Activated naive CD8-positive, alpha-beta T cell treated with anti-CD3 and anti-CD28 coated beads for 36 hours (primary cell): ENCODE measurements at regions not wholly inside any gene's neighbourhood (a gene's known extent, or its start where the extent isn't known, plus 50 kb on each side); places are given as distances from the start of the nearest gene placed in this dataset.
"Not testable (repeated sequence)": the region's sequence is repeated elsewhere in the genome, so short reads cannot be mapped to it uniquely, and the experiment has no call there.

Source experiments
- DNase-seq: peaks from one replicate; pipeline ENCODE4 v3.0.0; 2021
- H3K27ac Mint-ChIP-seq: one replicate; pipeline ENCODE4 v1.8.0; 2022; ENCODE audit warnings: mild to moderate bottlenecking, moderate library complexity, mixed read lengths
- H3K27me3 Mint-ChIP-seq: one replicate; pipeline ENCODE4 v1.8.0; 2022; ENCODE audit warnings: mild to moderate bottlenecking, mixed read lengths
- H3K36me3 Mint-ChIP-seq: one replicate; pipeline ENCODE4 v1.8.0; 2021; ENCODE audit warnings: mild to moderate bottlenecking, mixed read lengths
- H3K4me1 Mint-ChIP-seq: one replicate; pipeline ENCODE4 v1.8.0; 2021; ENCODE audit warnings: mixed read lengths
- H3K4me3 Mint-ChIP-seq: one replicate; pipeline ENCODE4 v1.8.0; 2022; ENCODE audit warnings: mild to moderate bottlenecking, moderate library complexity, mixed read lengths
- H3K9me3 Mint-ChIP-seq: one replicate; pipeline ENCODE4 v1.8.0; 2022; ENCODE audit warnings: mixed read lengths

DNA sequence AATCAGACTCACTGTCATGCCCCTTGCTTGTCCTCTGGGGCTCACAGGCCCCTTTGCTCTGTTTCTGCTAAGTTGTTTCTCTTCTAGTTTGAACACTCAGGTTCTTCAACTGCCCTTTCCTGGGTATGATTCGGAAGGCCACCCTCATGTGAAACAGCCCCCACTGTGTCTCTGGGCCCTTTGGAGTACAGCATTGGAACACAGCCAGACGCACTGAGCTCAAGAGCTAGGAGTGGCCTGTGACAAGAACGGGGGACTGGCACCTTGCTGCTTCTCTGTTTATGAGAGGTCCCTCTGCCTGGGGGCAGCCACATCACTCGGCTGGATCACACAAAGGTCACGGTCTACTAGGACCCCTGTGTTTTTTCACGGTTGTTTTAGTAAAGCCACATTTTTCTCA, 114.4 kb upstream of the ZC3H12A start:
- H3K9me3 Mint-ChIP-seq: no peaks in the 10 kb centered on the region
- H3K4me3 Mint-ChIP-seq: no peak overlapping the region
- no peaks in the 10 kb centered on the region for H3K4me1 Mint-ChIP-seq
- peaks cover 48% of the 10 kb centered on the region for H3K27me3 Mint-ChIP-seq
- H3K36me3 Mint-ChIP-seq: no peaks in the 10 kb centered on the region
- DNase-seq: no peak
- H3K27ac Mint-ChIP-seq: no peak overlapping the region

GRCh38 chr1:37362594-37363385, 111.6 kb upstream of the ZC3H12A start:
- no peak for DNase-seq
- H3K36me3 Mint-ChIP-seq: no peaks in the 10 kb centered on the region
- H3K4me3 Mint-ChIP-seq: no peak overlapping the region
- no peaks in the 10 kb centered on the region for H3K4me1 Mint-ChIP-seq
- no peak overlapping the region for H3K27ac Mint-ChIP-seq
- H3K9me3 Mint-ChIP-seq: peaks cover 11% of the 10 kb centered on the region
- peaks cover 55% of the 10 kb centered on the region for H3K27me3 Mint-ChIP-seq

- H3K9me3 Mint-ChIP-seq: peaks cover 11% of the 10 kb centered on the region
- no peak for DNase-seq
- H3K36me3 Mint-ChIP-seq: no peaks in the 10 kb centered on the region
- H3K4me1 Mint-ChIP-seq: no peaks in the 10 kb centered on the region
- H3K27me3 Mint-ChIP-seq: peaks cover 50% of the 10 kb centered on the region
- no peak overlapping the region for H3K4me3 Mint-ChIP-seq
- no peak overlapping the region for H3K27ac Mint-ChIP-seq
Measured at GRCh38 chr1:37363535-37363934, 110.8 kb upstream of the ZC3H12A start.

DNA sequence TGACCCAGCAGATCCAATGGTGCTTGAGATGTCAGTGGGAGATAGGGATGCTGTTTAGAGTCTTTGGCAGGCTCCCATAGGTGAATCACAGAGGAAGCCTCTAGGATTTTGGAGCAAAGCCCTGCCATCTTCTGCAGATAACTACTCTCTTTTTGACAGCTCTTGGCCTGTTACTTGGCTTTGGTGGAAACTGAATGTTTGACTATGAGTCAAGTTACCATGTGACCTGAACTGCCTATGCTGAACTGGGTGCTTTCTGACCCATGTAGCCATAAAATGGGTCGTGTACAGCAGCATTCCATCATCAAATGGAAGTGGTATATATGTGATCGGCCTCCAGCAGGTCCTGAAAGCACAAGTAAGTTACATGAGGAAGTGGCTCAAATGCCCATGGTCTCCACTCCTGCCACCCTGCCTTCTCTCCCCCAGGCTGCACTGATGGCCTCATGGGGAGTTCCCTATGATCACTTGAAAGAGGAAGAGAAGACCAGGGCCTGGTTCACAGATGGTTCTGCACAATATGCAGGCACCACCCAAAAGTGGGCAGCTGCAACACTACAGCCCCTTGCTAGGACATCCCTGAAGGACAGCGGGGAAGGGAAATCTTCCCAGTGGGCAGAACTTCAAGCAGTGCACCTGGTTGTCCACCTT, 105.6 kb upstream of the ZC3H12A start:
- H3K36me3 Mint-ChIP-seq, DNase-seq, H3K27ac Mint-ChIP-seq, H3K4me3 Mint-ChIP-seq, H3K4me1 Mint-ChIP-seq: not testable (repeated sequence)
- Mint-ChIP-seq H3K9me3 (peaks cover 11% of the 10 kb centered on the region), H3K27me3 (peaks cover 24% of the 10 kb centered on the region)

GRCh38 chr1:37372302-37372701, 102.1 kb upstream of the ZC3H12A start:
- Mint-ChIP-seq H3K9me3 (peaks cover 13% of the 10 kb centered on the region), H3K27ac (no peak overlapping the region), H3K36me3 (peaks cover 2% of the 10 kb centered on the region), H3K4me3 (no peak overlapping the region), H3K27me3 (peaks cover 5% of the 10 kb centered on the region), H3K4me1 (no peaks in the 10 kb centered on the region)
- no peak for DNase-seq

DNA sequence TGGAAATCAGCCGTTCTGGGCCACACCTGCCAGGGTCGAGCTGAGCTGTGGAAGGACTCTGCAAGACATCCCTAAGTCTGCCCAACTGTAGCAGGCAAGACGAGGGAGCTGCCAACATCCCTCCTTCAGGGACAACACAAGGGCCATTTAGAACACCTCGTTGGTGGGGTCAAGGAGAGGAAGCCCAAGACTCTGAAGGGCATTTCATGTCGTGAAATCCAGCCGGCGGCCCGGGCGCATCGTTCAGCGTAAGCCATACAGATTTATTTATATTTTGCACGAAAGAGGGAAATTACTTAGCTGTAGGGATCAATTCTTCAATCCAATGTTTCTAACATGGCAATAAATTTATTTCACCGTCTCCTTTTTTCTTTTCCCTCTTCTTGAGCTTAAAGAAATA, 101.7 kb upstream of the ZC3H12A start:
- Mint-ChIP-seq H3K4me3 (no peak overlapping the region), H3K27me3 (peaks cover 5% of the 10 kb centered on the region), H3K9me3 (peaks cover 13% of the 10 kb centered on the region)

DNA sequence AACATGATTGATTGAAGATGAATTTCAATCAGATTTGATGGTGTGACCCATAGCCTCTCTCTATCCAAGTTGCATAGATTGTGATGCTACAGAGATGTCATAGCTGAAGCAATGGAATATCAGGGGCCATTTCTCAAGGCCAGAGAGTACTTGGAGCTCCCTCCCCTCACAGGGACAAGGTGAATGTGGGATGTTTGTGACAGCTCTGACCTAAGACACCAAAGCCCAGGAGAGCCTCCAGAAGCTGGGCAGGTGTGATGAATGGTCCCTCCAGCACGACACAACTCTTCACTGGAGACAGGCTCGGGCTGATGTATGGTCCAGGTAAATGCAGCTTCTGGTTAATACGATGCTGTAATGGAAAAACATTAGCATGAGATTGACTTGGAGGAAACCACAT, 101.0 kb upstream of the ZC3H12A start:
- Mint-ChIP-seq H3K4me1 (no peaks in the 10 kb centered on the region), H3K27ac (no peak overlapping the region), H3K36me3 (peaks cover 2% of the 10 kb centered on the region), H3K4me3 (no peak overlapping the region), H3K27me3 (peaks cover 5% of the 10 kb centered on the region), H3K9me3 (peaks cover 16% of the 10 kb centered on the region)
- no peak for DNase-seq

More for the DNA sequence above, 101.7 kb upstream of the ZC3H12A start:
- Mint-ChIP-seq H3K36me3 (peaks cover 2% of the 10 kb centered on the region), H3K27ac (no peak overlapping the region), H3K4me1 (no peaks in the 10 kb centered on the region)
- no peak for DNase-seq

DNA sequence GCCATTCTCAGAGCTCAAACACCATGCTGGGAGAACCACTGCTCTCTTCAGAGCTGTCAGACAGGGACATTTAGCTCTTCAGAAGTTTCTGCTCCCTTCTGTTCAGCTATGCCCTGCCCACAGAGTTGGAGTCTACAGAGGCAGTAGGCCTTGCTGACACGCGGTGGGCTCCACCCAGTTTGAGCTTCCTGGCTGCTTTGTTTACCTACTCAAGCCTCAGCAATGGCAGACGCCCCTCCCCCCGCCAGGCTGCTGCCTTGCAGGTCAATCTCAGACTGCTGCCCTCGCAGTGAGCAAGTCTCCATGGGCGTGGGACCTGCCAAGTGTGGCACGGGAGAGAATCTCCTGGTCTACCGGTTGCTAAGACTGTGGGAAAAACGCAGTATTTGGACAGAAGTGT, 93.8 kb upstream of the ZC3H12A start:
- peaks cover 18% of the 10 kb centered on the region for H3K9me3 Mint-ChIP-seq
- not testable (repeated sequence) for H3K4me3 Mint-ChIP-seq, H3K27ac Mint-ChIP-seq, H3K4me1 Mint-ChIP-seq, DNase-seq, H3K27me3 Mint-ChIP-seq, H3K36me3 Mint-ChIP-seq

DNA sequence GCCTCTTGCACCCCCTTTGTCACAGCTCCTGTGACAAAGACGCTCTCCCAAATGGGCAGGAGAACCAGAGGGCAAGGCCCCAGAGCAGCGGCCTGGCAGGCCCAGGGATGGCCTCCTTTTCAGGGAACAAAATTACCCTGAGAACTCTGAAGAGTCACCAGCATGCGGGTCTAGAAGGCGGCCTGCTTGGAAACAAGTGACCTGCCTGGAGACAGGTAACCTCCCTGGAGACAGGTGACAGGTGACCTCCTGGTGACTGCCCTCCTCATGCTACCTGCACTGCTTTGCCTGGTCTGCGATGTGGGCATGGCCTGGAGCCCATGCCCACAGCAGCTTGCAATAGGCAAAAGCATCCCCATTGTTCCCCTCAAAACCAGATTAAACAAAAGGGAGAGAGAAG, 86.5 kb upstream of the ZC3H12A start:
- Mint-ChIP-seq H3K4me1 (no peaks in the 10 kb centered on the region), H3K36me3 (no peaks in the 10 kb centered on the region)

GRCh38 chr1:37389327-37389726, 85.1 kb upstream of the ZC3H12A start:
- H3K27ac Mint-ChIP-seq: no peak overlapping the region
- no peaks in the 10 kb centered on the region for H3K9me3 Mint-ChIP-seq
- H3K27me3 Mint-ChIP-seq: peaks cover 9% of the 10 kb centered on the region
- H3K4me3 Mint-ChIP-seq: no peak overlapping the region
- DNase-seq: no peak
- H3K36me3 Mint-ChIP-seq: no peaks in the 10 kb centered on the region
- H3K4me1 Mint-ChIP-seq: no peaks in the 10 kb centered on the region

More for the DNA sequence above, 86.5 kb upstream of the ZC3H12A start:
- H3K27ac Mint-ChIP-seq: no peak overlapping the region
- H3K27me3 Mint-ChIP-seq: peaks cover 4% of the 10 kb centered on the region
- H3K9me3 Mint-ChIP-seq: no peaks in the 10 kb centered on the region
- H3K4me3 Mint-ChIP-seq: no peak overlapping the region
- DNase-seq: no peak

DNA sequence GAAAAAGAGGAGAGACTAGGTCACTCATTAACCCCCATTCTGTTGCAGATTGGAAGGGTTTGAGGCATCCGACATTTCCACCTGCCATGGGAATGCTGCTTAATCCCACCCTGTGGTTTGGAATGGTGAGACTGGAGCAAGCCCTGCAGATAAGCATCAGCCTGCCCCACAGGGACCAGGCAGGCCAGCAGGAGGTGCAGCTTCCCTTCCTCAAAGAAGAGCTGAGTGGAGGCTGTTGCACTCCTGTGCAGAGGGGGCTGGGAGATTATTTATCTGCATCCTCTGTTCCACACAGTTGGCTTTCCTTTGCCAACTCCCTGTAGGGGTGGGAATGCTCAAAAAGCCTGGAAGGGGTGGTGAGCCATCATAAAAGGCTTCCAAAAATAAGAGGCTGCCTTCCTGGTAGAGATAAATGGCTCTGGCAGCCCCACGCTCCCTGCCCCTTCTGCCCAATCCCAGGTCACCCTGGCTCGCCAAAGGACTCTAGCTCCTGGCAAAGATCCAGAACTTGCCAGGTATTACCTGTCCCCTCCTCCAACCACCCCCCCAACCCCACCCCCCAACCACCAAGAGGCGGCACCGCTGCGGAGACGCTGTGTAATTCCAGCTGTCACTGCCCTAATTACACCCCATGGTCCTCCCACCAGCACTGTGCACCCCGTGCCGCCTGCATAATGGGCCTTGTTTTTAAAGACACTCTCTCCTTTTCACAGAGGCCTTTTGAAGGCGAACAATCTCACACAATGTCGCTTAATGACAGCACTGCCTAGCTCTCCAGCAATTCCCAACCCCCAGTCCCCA, 83.0 kb upstream of the ZC3H12A start:
- no peak overlapping the region for H3K4me3 Mint-ChIP-seq
- no peak for DNase-seq
- no peaks in the 10 kb centered on the region for H3K9me3 Mint-ChIP-seq
- H3K36me3 Mint-ChIP-seq: no peaks in the 10 kb centered on the region
- peaks cover 24% of the 10 kb centered on the region for H3K27me3 Mint-ChIP-seq
- no peak overlapping the region for H3K27ac Mint-ChIP-seq
- no peaks in the 10 kb centered on the region for H3K4me1 Mint-ChIP-seq

DNA sequence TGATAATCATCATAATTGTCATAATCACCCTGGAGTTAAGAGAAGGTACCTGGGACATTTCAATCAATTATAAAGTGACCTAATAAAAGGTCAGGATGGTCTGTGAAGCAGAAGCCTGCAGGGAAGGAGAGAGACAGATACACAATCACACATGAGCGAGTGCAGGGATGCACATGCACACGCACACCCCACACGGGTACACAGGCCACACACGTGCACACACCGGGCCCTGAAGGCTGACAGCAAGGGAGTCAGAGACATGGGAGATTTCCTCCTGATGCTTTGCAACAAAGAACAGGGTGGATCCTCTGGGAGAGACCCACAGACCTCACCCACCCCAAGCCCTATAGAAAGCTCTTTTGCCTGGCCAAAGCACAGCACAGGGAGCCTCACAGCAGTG, 82.3 kb upstream of the ZC3H12A start:
- no peak for DNase-seq
- no peak overlapping the region for H3K27ac Mint-ChIP-seq
- peaks cover 28% of the 10 kb centered on the region for H3K27me3 Mint-ChIP-seq
- H3K4me3 Mint-ChIP-seq: no peak overlapping the region
- H3K4me1 Mint-ChIP-seq: no peaks in the 10 kb centered on the region
- no peaks in the 10 kb centered on the region for H3K36me3 Mint-ChIP-seq
- H3K9me3 Mint-ChIP-seq: no peaks in the 10 kb centered on the region

- Mint-ChIP-seq H3K27me3 (peaks cover 32% of the 10 kb centered on the region), H3K4me1 (no peaks in the 10 kb centered on the region), H3K36me3 (no peaks in the 10 kb centered on the region), H3K27ac (no peak overlapping the region), H3K4me3 (no peak overlapping the region), H3K9me3 (no peaks in the 10 kb centered on the region)
- no peak for DNase-seq
Measured at GRCh38 chr1:37393173-37394120, 80.9 kb upstream of the ZC3H12A start.

DNA sequence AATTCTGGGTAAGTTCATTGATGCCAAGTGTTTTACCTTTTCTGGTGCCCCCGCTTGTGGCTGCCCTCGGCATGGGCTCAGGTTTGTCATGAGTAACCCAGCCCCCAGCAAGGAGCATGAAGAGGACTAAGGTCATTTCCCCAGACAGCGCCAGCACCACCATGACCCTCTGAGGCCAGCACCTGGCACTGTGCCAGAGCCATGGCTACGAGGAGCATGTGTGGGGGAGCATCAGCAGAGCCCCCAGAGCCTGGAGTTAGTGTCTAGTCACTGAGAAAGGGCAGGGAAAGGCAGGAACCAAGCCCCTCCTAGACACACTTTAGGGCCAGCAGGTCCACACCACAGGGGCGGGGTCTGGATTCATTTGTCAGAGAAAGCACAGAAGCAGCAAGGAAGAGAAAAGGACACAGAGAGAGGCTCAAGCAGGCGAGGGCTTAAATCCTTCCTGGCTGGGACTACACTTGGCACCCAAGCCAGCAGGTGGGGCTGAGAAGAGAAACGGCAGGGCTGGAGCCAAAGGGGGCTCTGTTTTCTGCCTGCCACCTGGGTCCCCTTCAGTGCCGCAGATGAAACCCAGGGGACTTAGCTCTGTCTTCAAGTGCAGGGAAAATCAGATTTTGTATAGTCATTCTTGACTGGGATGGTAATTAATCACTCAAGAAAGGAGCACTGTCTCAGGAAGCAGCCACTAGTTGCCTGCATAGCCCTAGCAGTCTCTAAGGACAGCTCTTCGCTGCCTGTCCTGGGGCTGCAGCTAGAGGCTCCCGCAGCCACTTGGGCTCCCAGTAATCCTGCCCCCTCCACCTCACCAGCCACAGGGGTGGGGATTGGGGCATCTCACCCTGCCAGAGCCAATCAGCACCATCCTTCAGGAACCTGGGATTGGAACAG, 79.6 kb upstream of the ZC3H12A start:
- Mint-ChIP-seq H3K36me3 (no peaks in the 10 kb centered on the region), H3K4me1 (no peaks in the 10 kb centered on the region), H3K4me3 (no peak overlapping the region), H3K27ac (peak overlapping the region; percentile 54), H3K27me3 (peaks cover 32% of the 10 kb centered on the region), H3K9me3 (no peaks in the 10 kb centered on the region)
- DNase-seq: no peak
